Skin epidermis (tissue), 12 donors: ENCODE measurements at regions not wholly inside any gene's neighbourhood (a gene's known extent, or its start where the extent isn't known, plus 50 kb on each side); places are given as distances from the start of the nearest gene placed in this dataset.

ENCODE experiments used
- H3K27ac ChIP-seq, 21 experiments: fragments of 200-600 bp; sonication (generic) in 11 of 21; one replicate each; pipeline ENCODE4 v1.5.0; 2020; ENCODE audit warnings: mild to moderate bottlenecking in 3 of 21, inconsistent platforms in 2 of 21, moderate library complexity in 2 of 21
- H3K4me3 ChIP-seq, 7 experiments: fragments of 200-600 bp; sonication (generic) in 2 of 7; one replicate each; pipeline ENCODE4 v1.5.0; 2020; ENCODE audit warnings: inconsistent platforms in 2 of 7, mild to moderate bottlenecking in 2 of 7, moderate library complexity in 1 of 7

- H3K27ac ChIP-seq, result no peak overlapping the region
- no peak overlapping the region for H3K4me3 ChIP-seq
These were observed 233.4 kb upstream of the GALNT5 start for GRCh38 chr2:157024129-157024528.

GRCh38 chr2:157032017-157032416, 225.5 kb upstream of the GALNT5 start:
- Histone ChIP-seq H3K27ac (no peak overlapping the region), H3K4me3 (no peak overlapping the region)

DNA sequence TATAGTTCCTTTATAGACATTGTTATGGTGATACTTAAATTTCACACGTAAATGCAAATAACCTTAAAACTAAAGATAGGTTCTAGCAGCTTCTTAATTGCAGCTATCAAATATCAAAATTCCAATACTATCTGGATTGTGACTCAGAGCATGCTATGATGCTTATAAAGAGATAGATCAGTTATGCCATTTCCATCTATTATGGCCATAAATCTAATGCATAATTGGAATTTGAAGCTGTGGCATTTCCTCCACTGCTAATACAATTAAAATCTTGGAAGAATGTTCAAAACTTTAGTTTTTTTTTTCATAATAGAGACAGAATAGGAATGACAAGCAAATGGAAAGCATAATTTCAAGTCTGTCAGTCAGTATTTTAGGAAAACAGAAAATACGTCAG, 220.8 kb upstream of the GALNT5 start:
- H3K27ac ChIP-seq, result no peak overlapping the region
- no peak overlapping the region for H3K4me3 ChIP-seq

GRCh38 chr2:157043786-157044185, 213.7 kb upstream of the GALNT5 start:
- H3K27ac ChIP-seq, result no peak overlapping the region

GRCh38 chr2:157046396-157046795, 211.1 kb upstream of the GALNT5 start:
- no peak overlapping the region for H3K4me3 ChIP-seq
- no peak overlapping the region for H3K27ac ChIP-seq

More at GRCh38 chr2:157043786-157044185, 213.7 kb upstream of the GALNT5 start:
- no peak overlapping the region for H3K4me3 ChIP-seq

- H3K27ac ChIP-seq, result peak overlapping the region in 1 of 21 experiments; percentile 34
- no peak overlapping the region for H3K4me3 ChIP-seq
These were observed 204.8 kb upstream of the GALNT5 start for GRCh38 chr2:157052685-157053224.

DNA sequence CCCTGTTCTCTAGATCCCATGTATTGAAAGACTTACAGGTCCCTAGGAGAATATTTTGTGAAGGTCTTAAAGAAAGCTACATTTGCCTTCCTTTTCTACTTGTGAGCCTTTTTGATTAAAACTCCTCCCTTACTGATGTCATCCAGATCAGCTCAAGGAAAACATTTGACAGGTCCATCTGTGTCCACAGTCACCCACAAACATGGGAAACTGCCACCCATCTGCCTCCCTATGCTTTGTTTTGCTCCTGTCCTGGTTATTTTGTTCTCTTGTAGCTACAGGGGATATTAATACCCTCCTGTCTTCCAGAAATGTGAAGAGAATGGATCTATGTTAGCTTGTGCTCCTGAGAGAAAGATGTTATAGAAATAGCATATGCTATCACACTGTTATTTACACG, 203.6 kb upstream of the GALNT5 start:
- Histone ChIP-seq H3K27ac (no peak overlapping the region), H3K4me3 (no peak overlapping the region)

GRCh38 chr2:157055660-157056199, 201.8 kb upstream of the GALNT5 start:
- Histone ChIP-seq H3K4me3 (no peak overlapping the region), H3K27ac (no peak overlapping the region)

DNA sequence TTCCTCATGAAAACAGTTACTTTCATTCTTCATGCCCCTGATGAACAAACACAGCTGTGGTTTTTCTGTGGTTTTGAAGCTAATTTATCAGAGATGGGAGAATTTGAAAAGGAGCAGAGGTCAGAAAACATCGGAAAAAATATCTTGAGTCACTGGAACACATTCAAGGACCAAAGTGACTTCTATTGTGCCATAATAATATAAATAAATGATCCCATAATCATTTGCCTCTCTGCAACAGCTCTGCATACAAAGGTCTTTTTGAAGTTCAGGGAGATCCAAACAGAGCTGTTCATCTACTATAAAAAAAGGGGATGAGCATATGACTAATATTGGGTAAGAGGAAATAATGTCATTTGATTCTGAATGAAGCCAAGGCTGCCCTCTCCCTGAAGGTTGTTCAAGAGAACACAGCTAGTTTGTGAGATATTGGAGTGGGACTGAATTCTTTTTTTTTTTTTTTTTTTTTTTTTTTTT, 201.3 kb upstream of the GALNT5 start:
- Histone ChIP-seq H3K4me3 (no peak overlapping the region), H3K27ac (peak overlapping the region in 1 of 21 experiments; percentile 31)

- no peak overlapping the region for H3K4me3 ChIP-seq
These were observed 199.3 kb upstream of the GALNT5 start for GRCh38 chr2:157058161-157058560.

DNA sequence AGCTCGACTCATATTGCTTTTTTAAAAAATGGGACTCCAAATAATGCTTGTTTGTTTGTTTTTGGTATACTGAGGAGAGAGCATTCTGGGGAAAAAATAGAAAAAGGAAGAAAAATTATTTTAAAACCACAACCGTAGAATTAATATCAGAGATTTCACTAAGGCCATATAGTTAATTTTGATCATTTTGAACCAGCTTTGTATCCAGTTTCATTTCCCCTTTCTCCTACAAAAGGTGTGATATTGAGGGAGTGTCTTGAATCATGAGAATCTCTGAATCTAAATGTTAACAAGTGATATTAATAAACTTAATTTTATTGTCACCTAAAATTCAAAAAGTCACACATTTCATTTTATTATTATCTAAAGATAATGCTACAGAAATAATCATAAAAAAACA, 198.5 kb upstream of the GALNT5 start:
- no peak overlapping the region for H3K4me3 ChIP-seq
- H3K27ac ChIP-seq, result no peak overlapping the region

More at GRCh38 chr2:157058161-157058560, 199.3 kb upstream of the GALNT5 start:
- no peak overlapping the region for H3K27ac ChIP-seq

DNA sequence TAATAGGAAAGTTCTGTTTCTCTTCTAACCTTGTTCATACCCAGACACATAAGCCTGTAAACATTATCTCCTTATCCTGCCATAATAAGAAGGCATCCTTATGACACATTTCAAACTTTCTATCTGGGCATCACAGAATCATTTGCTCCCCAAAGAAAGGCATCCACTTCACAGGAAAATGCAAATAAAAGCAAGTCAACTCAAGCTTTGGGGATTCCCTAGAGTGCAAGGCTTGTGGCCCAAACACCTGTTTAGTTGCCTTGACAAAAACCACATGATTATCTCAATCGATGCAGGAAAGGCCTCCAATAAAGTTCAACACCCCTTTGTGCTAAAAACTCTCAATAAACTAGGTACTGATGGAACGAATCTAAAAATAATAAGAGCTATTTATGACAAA, 195.7 kb upstream of the GALNT5 start:
- no peak overlapping the region for H3K4me3 ChIP-seq
- H3K27ac ChIP-seq, result no peak overlapping the region

DNA sequence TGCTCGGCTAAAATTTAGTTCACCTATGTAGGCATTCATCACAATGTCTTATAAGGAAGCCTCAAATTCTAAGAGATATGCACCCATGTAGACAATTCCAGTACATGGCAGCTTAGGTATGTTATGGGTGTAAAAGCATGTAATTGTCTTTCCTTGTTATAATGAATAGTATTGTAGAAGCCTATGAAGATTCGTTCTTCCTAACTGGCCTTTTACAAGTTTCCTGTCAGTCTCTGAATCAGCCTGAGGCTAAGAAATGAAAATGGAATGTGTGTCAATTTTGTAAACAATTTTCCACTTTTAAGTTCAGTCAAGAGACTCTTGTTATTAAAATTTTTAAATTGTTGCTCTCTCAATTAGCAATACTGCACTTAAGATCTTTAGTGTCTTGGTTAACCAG, 189.9 kb upstream of the GALNT5 start:
- Histone ChIP-seq H3K27ac (no peak overlapping the region), H3K4me3 (no peak overlapping the region)

- Histone ChIP-seq H3K27ac (no peak overlapping the region), H3K4me3 (no peak overlapping the region)
These were observed 189.3 kb upstream of the GALNT5 start for GRCh38 chr2:157068237-157068636.

DNA sequence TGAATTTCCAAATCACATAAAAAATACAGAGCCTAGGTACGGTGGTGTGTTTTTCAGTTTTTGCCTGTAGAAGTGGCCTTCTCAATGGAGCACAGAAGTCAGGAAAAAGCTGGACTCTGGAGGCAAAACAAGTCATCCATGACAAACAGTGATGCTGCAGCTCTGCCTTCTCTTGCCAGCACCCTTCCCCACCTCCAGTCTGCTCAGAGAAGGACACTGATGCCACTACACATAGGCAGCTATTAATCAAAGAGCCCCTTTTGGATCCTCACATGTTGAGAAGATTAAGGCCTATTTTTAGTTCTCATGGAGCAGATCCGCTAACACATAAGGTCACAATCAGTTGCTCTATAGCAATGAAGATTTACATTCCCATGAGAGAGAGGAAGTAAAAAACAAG, 181.6 kb upstream of the GALNT5 start:
- Histone ChIP-seq H3K4me3 (no peak overlapping the region), H3K27ac (no peak overlapping the region)

DNA sequence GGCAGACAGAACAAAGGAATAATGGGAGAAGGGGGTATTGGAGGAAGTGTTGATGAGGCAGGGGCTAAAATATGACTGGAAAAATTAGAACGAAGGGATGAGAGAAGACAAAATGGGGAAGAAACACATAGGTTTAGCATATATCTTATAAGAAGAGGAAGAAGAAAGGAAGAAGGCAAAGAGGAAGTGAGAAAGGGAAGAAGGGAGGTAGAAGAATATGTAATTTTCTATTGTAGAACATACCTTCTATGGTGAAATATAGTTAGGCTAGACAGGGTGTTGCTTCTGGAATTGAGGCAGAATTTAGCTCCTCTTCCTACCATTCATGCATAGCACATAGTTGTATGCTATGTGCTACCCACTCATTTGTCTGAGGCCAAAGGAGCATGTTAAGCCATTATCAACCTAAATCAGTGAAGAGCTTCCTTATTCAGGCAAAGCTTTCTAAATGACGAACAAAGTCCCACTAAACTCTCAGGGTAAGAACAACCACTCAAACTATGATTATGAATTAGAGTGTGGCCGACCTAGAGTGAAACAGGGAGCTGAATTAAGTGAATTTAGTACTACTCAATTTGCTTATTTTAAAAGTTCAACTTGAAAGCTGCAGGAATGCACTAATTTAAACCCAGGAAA, 180.9 kb upstream of the GALNT5 start:
- Histone ChIP-seq H3K27ac (no peak overlapping the region), H3K4me3 (no peak overlapping the region)

- H3K4me3 ChIP-seq, result no peak overlapping the region
- H3K27ac ChIP-seq, result no peak overlapping the region
These were observed 179.7 kb upstream of the GALNT5 start for GRCh38 chr2:157077753-157078350.

GRCh38 chr2:157082950-157083349, 174.6 kb upstream of the GALNT5 start:
- H3K27ac ChIP-seq, result no peak overlapping the region

GRCh38 chr2:157085522-157085921, 172.0 kb upstream of the GALNT5 start:
- no peak overlapping the region for H3K4me3 ChIP-seq
- H3K27ac ChIP-seq, result no peak overlapping the region

More at GRCh38 chr2:157082950-157083349, 174.6 kb upstream of the GALNT5 start:
- no peak overlapping the region for H3K4me3 ChIP-seq

- Histone ChIP-seq H3K4me3 (no peak overlapping the region), H3K27ac (peak overlapping the region in 2 of 21 experiments; percentile 3 to 45)
These were observed 170.0 kb upstream of the GALNT5 start for GRCh38 chr2:157087373-157088002.

- H3K4me3 ChIP-seq, result no peak overlapping the region
- H3K27ac ChIP-seq, result no peak overlapping the region
These were observed 163.8 kb upstream of the GALNT5 start for GRCh38 chr2:157093666-157094065.
